HG03280 (cell line): ENCODE measurements at regions not wholly inside any gene's neighbourhood (a gene's known extent, or its start where the extent isn't known, plus 50 kb on each side); places are given as distances from the start of the nearest gene placed in this dataset.
"Not testable (repeated sequence)": the region's sequence is repeated elsewhere in the genome, so short reads cannot be mapped to it uniquely, and the experiment has no call there.

Experiments
- ATAC-seq: cut with Tn5 transposase; IDR thresholded peaks from one replicate; pipeline ENCODE4 v1.9.1; 2021; ENCODE audit warnings: mild to moderate bottlenecking, moderate library complexity; ENCODE audit not compliant: unreplicated experiment

DNA sequence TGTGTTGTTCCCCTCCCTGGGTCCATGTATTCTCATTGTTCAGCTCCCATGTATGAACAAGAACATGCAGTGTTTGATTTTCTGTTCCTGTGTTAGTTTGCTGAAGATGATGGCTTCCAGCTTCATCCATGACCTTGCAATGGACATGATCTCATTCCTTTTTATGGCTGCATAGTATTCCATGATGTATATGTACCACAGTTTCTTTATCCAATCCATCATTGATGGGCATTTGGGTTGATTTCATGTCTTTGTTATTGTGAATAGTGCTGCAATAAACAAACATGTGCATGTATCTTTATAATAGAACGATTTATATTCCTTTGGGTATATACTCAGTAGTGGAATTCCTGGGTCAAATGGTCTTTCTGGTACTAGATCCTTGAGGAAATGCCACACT, 65.1 kb upstream of the SLC13A1 start:
- ATAC-seq, result not testable (repeated sequence)

DNA sequence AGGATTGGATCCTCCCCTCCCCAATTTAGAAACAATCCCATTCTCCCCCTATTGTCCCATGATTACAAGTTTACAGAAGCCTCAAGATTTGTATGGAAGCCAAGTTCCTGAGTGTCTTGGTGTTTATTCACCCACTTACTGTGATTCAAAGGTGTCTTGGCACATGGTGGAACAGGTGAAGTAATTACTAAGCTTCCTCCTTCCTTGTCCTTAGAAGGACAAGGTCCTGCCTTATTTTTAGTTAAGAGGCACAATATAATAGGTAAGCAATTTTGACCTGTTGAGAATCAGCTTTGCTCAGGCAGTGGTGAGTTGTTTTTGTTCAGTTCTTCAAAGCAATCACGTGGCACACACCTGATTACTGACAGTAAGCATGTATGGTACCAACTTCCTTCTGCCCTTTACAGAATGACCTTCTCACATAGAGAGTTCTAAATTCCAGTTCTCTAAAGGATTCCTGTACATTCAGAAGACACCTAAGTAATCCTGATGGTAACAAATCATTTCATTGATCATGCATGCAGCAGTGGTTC, 60.7 kb upstream of the SLC13A1 start:
- ATAC-seq, result no peak

DNA sequence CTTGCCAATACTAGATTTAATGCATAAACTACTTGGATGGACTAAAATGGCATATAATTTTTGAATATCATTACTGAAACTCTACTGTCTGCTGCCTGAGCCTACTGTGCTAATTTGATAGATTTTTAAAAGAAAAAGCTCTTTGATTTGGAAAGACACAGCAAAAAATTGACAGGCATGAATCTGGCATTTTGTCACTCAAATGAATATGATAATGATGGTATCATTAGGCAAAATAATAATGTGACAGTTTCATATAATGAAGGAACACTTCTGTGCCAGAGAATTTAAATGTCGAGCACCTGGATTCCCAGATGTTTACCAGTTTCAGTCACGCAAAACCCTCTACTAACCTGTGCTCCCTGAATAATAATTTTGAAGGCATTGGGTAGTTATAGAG, 60.0 kb upstream of the SLC13A1 start:
- ATAC-seq, result no peak
